ENCODE measurements at regions not wholly inside any gene's neighbourhood (a gene's known extent, or its start where the extent isn't known, plus 50 kb on each side); places are given as distances from the start of the nearest gene placed in this dataset.

DNA sequence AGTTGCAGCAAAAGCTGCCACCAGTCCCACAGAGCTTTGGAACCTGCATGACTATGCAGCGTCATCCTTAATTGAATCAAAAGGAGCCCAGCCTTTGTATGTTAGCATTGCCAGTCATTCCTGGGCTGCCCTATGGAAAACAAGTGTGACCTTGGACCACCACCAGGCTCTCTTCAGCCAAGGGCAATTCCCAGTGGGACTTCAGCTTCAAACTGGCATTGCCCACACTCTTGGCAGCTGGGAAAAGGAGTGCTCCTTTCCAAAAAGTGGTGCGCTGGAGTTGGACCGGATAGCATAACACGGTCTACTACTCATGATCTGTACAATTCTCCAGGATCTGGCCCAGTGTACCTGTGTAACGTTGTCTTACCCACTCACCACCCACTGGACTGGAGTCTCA, 259.5 kb downstream of the MREG start:
- Histone ChIP-seq H3K4me3 (ENCODE audit: low read depth in 1 of 3, low read length in 3 of 3) (no peak overlapping the region), H3K9me3 (ENCODE audit: control insufficient read depth in 2 of 2, insufficient read depth in 1 of 2, low read depth in 1 of 2, low read length in 1 of 2) (no peaks in the 10 kb centered on the region), H3K36me3 (ENCODE audit: control insufficient read depth in 3 of 3, insufficient read depth in 2 of 3, low read depth in 1 of 3, low read length in 3 of 3) (no peaks in the 10 kb centered on the region), H3K4me1 (ENCODE audit: control insufficient read depth in 3 of 3, insufficient read depth in 2 of 3, low read depth in 1 of 3, low read length in 2 of 3) (no peaks in the 10 kb centered on the region), H3K27me3 (ENCODE audit: control insufficient read depth in 3 of 3, insufficient read depth in 3 of 3, low read length in 3 of 3) (no peaks in the 10 kb centered on the region), H3K27ac (ENCODE audit: low read depth in 1 of 3, low read length in 2 of 3) (no peak overlapping the region)
- FAIRE-seq, result no peak
- no peak for DNase-seq
- 74 to 81% (median 74%) methylated on average over 5 of the region's 5 CpGs for WGBS, 3 donors

- Histone ChIP-seq H3K27me3 (ENCODE audit: control insufficient read depth in 3 of 3, insufficient read depth in 3 of 3, low read length in 3 of 3) (no peaks in the 10 kb centered on the region), H3K9me3 (ENCODE audit: control insufficient read depth in 2 of 2, insufficient read depth in 1 of 2, low read depth in 1 of 2, low read length in 1 of 2) (no peaks in the 10 kb centered on the region), H3K4me3 (ENCODE audit: low read depth in 1 of 3, low read length in 3 of 3) (no peak overlapping the region), H3K27ac (ENCODE audit: low read depth in 1 of 3, low read length in 2 of 3) (no peak overlapping the region), H3K36me3 (ENCODE audit: control insufficient read depth in 3 of 3, insufficient read depth in 2 of 3, low read depth in 1 of 3, low read length in 3 of 3) (no peaks in the 10 kb centered on the region), H3K4me1 (ENCODE audit: control insufficient read depth in 3 of 3, insufficient read depth in 2 of 3, low read depth in 1 of 3, low read length in 2 of 3) (no peaks in the 10 kb centered on the region)
- 83 to 91% (median 86%) methylated on average over 3 of the region's 3 CpGs for WGBS, 3 donors
- no peak for DNase-seq
- FAIRE-seq, result no peak
Measured at GRCh38 chr2:215752991-215753390, 260.4 kb downstream of the MREG start.

DNA sequence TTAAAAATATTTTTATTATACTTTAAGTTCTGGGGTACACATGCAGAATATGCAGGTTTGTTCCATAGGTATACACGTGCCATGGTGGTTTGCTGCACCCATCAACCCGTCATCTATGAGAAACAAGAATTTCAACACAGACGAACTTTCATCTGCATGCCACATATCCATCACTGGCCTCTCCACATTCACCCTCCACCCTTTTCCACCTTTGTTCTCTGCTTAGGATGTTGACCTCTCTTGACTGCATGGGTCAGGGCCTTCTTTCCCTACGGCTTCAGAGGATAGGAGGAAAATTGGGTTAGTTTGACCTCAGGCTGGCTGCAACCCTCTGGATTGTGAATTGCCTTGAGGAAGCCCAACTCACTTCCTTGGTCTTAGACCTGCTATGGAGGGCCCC, 260.9 kb downstream of the MREG start:
- Histone ChIP-seq H3K36me3 (ENCODE audit: control insufficient read depth in 3 of 3, insufficient read depth in 2 of 3, low read depth in 1 of 3, low read length in 3 of 3) (no peaks in the 10 kb centered on the region), H3K27ac (ENCODE audit: low read depth in 1 of 3, low read length in 2 of 3) (no peak overlapping the region), H3K4me1 (ENCODE audit: control insufficient read depth in 3 of 3, insufficient read depth in 2 of 3, low read depth in 1 of 3, low read length in 2 of 3) (no peaks in the 10 kb centered on the region), H3K9me3 (ENCODE audit: control insufficient read depth in 2 of 2, insufficient read depth in 1 of 2, low read depth in 1 of 2, low read length in 1 of 2) (no peaks in the 10 kb centered on the region), H3K4me3 (ENCODE audit: low read depth in 1 of 3, low read length in 3 of 3) (no peak overlapping the region), H3K27me3 (ENCODE audit: control insufficient read depth in 3 of 3, insufficient read depth in 3 of 3, low read length in 3 of 3) (no peaks in the 10 kb centered on the region)
- DNase-seq (no peak), FAIRE-seq (no peak)
- WGBS, 3 donors, result 74 to 93% (median 82%) methylated on average over 4 of the region's 4 CpGs

DNA sequence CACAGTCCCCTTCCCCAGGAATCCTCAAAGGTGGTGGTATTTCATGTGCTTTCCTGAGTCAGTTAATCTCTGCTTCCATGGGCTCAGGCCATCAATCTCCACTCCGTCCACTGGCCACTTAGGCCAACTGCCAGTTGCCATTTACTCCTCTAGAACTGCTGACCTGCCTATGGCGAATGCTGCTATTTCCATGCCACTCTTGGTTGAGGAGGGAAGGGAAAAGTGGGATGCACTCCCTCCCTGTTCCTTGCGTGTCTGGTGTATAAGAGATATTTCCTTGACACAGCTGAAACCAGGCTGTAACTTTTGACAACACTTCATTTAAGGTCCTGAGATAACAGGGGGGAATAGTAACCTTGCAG, 261.5 kb downstream of the MREG start:
- no peak for DNase-seq
- 82 to 95% (median 87%) methylated on average over 3 of the region's 3 CpGs for WGBS, 3 donors
- no peaks in the 10 kb centered on the region for H3K36me3 ChIP-seq (ENCODE audit: control insufficient read depth in 3 of 3, insufficient read depth in 2 of 3, low read depth in 1 of 3, low read length in 3 of 3)
- H3K27ac ChIP-seq (ENCODE audit: low read depth in 1 of 3, low read length in 2 of 3), result no peak overlapping the region
- FAIRE-seq, result no peak
- no peaks in the 10 kb centered on the region for H3K27me3 ChIP-seq (ENCODE audit: control insufficient read depth in 3 of 3, insufficient read depth in 3 of 3, low read length in 3 of 3)
- no peaks in the 10 kb centered on the region for H3K4me1 ChIP-seq (ENCODE audit: control insufficient read depth in 3 of 3, insufficient read depth in 2 of 3, low read depth in 1 of 3, low read length in 2 of 3)
- no peak overlapping the region for H3K4me3 ChIP-seq (ENCODE audit: low read depth in 1 of 3, low read length in 3 of 3)
- H3K9me3 ChIP-seq (ENCODE audit: control insufficient read depth in 2 of 2, insufficient read depth in 1 of 2, low read depth in 1 of 2, low read length in 1 of 2), result no peaks in the 10 kb centered on the region

- FAIRE-seq (no peak), DNase-seq (no peak)
- 61 to 85% (median 67%) methylated on average over 3 of the region's 3 CpGs for WGBS, 3 donors
- Histone ChIP-seq H3K4me1 (ENCODE audit: control insufficient read depth in 3 of 3, insufficient read depth in 2 of 3, low read depth in 1 of 3, low read length in 2 of 3) (no peaks in the 10 kb centered on the region), H3K4me3 (ENCODE audit: low read depth in 1 of 3, low read length in 3 of 3) (no peak overlapping the region), H3K9me3 (ENCODE audit: control insufficient read depth in 2 of 2, insufficient read depth in 1 of 2, low read depth in 1 of 2, low read length in 1 of 2) (no peaks in the 10 kb centered on the region), H3K27ac (ENCODE audit: low read depth in 1 of 3, low read length in 2 of 3) (no peak overlapping the region), H3K36me3 (ENCODE audit: control insufficient read depth in 3 of 3, insufficient read depth in 2 of 3, low read depth in 1 of 3, low read length in 3 of 3) (no peaks in the 10 kb centered on the region), H3K27me3 (ENCODE audit: control insufficient read depth in 3 of 3, insufficient read depth in 3 of 3, low read length in 3 of 3) (no peaks in the 10 kb centered on the region)
Measured at GRCh38 chr2:215751200-215751910, 262.0 kb downstream of the MREG start.

DNA sequence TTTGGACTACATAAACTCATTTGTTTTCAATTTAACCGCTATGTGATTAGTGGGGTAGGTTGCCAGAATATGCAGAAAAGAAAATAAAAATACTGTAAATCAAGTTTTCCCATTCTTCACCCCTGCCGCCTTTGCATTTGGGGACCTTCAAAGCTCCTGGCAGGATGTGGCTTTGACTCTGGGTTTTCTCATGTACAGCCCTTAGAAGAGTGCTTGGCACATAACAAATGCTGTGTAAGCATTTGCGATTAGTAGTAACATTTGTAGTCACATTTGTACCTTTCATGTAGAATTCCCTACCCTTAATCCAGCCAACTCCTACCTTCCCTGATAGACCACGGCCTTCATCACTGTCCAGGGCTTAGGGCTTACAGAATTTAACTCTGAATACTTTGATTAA, 262.6 kb downstream of the MREG start:
- H3K4me1 ChIP-seq (ENCODE audit: control insufficient read depth in 3 of 3, insufficient read depth in 2 of 3, low read depth in 1 of 3, low read length in 2 of 3), result no peaks in the 10 kb centered on the region
- no peaks in the 10 kb centered on the region for H3K36me3 ChIP-seq (ENCODE audit: control insufficient read depth in 3 of 3, insufficient read depth in 2 of 3, low read depth in 1 of 3, low read length in 3 of 3)
- H3K4me3 ChIP-seq (ENCODE audit: low read depth in 1 of 3, low read length in 3 of 3), result no peak overlapping the region
- H3K27me3 ChIP-seq (ENCODE audit: control insufficient read depth in 3 of 3, insufficient read depth in 3 of 3, low read length in 3 of 3), result no peaks in the 10 kb centered on the region
- DNase-seq (no peak), FAIRE-seq (no peak)
- WGBS, 3 donors, result 63 to 73% (median 71%) methylated on average over 4 of the region's 4 CpGs
- H3K27ac ChIP-seq (ENCODE audit: low read depth in 1 of 3, low read length in 2 of 3), result no peak overlapping the region
- no peaks in the 10 kb centered on the region for H3K9me3 ChIP-seq (ENCODE audit: control insufficient read depth in 2 of 2, insufficient read depth in 1 of 2, low read depth in 1 of 2, low read length in 1 of 2)

- DNase-seq (peak in 1 of 2 donors; percentile 32), FAIRE-seq (no peak)
- H3K4me1 ChIP-seq (ENCODE audit: control insufficient read depth in 3 of 3, insufficient read depth in 2 of 3, low read depth in 1 of 3, low read length in 2 of 3), result no peaks in the 10 kb centered on the region
- H3K27ac ChIP-seq (ENCODE audit: low read depth in 1 of 3, low read length in 2 of 3), result peak overlapping the region in 1 of 3 donors; percentile 79
- no peak overlapping the region for H3K4me3 ChIP-seq (ENCODE audit: low read depth in 1 of 3, low read length in 3 of 3)
- no peaks in the 10 kb centered on the region for H3K27me3 ChIP-seq (ENCODE audit: control insufficient read depth in 3 of 3, insufficient read depth in 3 of 3, low read length in 3 of 3)
- no peaks in the 10 kb centered on the region for H3K9me3 ChIP-seq (ENCODE audit: control insufficient read depth in 2 of 2, insufficient read depth in 1 of 2, low read depth in 1 of 2, low read length in 1 of 2)
- H3K36me3 ChIP-seq (ENCODE audit: control insufficient read depth in 3 of 3, insufficient read depth in 2 of 3, low read depth in 1 of 3, low read length in 3 of 3), result no peaks in the 10 kb centered on the region
- 63 to 77% (median 76%) methylated on average over 11 of the region's 11 CpGs for WGBS, 3 donors
Measured at GRCh38 chr2:215749092-215749957, 264.0 kb downstream of the MREG start.

GRCh38 chr2:215748446-215748845, 264.9 kb downstream of the MREG start:
- Histone ChIP-seq H3K4me1 (ENCODE audit: control insufficient read depth in 3 of 3, insufficient read depth in 2 of 3, low read depth in 1 of 3, low read length in 2 of 3) (no peaks in the 10 kb centered on the region), H3K9me3 (ENCODE audit: control insufficient read depth in 2 of 2, insufficient read depth in 1 of 2, low read depth in 1 of 2, low read length in 1 of 2) (no peaks in the 10 kb centered on the region), H3K4me3 (ENCODE audit: low read depth in 1 of 3, low read length in 3 of 3) (no peak overlapping the region), H3K36me3 (ENCODE audit: control insufficient read depth in 3 of 3, insufficient read depth in 2 of 3, low read depth in 1 of 3, low read length in 3 of 3) (no peaks in the 10 kb centered on the region), H3K27me3 (ENCODE audit: control insufficient read depth in 3 of 3, insufficient read depth in 3 of 3, low read length in 3 of 3) (no peaks in the 10 kb centered on the region), H3K27ac (ENCODE audit: low read depth in 1 of 3, low read length in 2 of 3) (no peak overlapping the region)
- FAIRE-seq, result no peak
- DNase-seq, result peak in 1 of 2 donors; percentile 20
- WGBS, 3 donors, result 44 to 51% (median 45%) methylated on average over 6 of the region's 6 CpGs
